HepG2 (cell line): ENCODE measurements at regions not wholly inside any gene's neighbourhood (a gene's known extent, or its start where the extent isn't known, plus 50 kb on each side); places are given as distances from the start of the nearest gene placed in this dataset.

Source experiments
- ATAC-seq: fragments of 200-7000 bp; cut with Tn5 transposase; 3 replicates; pipeline ENCODE4 v1.9.1; 2020; ENCODE audit warnings: mild to moderate bottlenecking, moderate library complexity
- BruUV-seq: library from RNA; stranded (reverse); fragments of 400-500 nt; replicated peaks from 2 replicates; lab custom pipeline; 2021; lab: Mats Ljungman, UMichigan
- CTCF ChIA-PET: fragments of 300-600 bp; formaldehyde crosslinking; extraction: SDS; loops from one replicate; lab custom pipeline; 2021; ENCODE audit warnings: low total read pairs, inconsistent platforms, low intra/inter-chr PET ratio; lab: Yijun Ruan, JAX
- POLR2A ChIA-PET: fragments of 350-600 bp; sonication (Branson Sonifier 250); formaldehyde crosslinking; loops from one replicate; lab custom pipeline; 2020; ENCODE audit warnings: antibody characterized with exemption, inconsistent platforms; lab: Yijun Ruan, JAX
- DNase-seq: peaks from one replicate; pipeline ENCODE4 v3.0.0-alpha.2; 2015; ENCODE audit warnings: low spot score
- FAIRE-seq: peaks from 3 replicates; lab custom pipeline; 2011; peaks lifted over from hg19 to GRCh38; lab: Jason Lieb, UNC
- H2AFZ ChIP-seq: one replicate; pipeline ENCODE4 v1.6.1; 2011; ENCODE audit warnings: low read length, inconsistent platforms
- H3K27ac ChIP-seq: fragments of 300-600 bp; 3 replicates; pipeline ENCODE4 v1.8.0; 2011; ENCODE audit warnings: mixed run types, mild to moderate bottlenecking, mixed read lengths, low read length, inconsistent platforms; ENCODE audit not compliant: insufficient read depth; ENCODE audit errors: extremely low read length
- H3K27me3 ChIP-seq, 2 experiments: fragments of 200-600 bp in 1 of 2; 2 replicates in 1 of 2; 3 replicates in 1 of 2; pipeline versions ENCODE4 v1.6.0 to v1.8.0; 2011; ENCODE audit warnings: low read length in 2 of 2, mild to moderate bottlenecking in 2 of 2, moderate library complexity in 2 of 2, inconsistent platforms in 1 of 2; ENCODE audit not compliant: insufficient read depth in 2 of 2, control insufficient read depth in 1 of 2
- H3K36me3 ChIP-seq, 2 experiments: fragments of 200-600 bp in 1 of 2; replicated peaks in 1 of 2; 2 replicates in 1 of 2; 3 replicates in 1 of 2; pipeline versions ENCODE4 v1.5.1 to v1.8.0; 2011; ENCODE audit warnings: low read length in 2 of 2, inconsistent platforms in 1 of 2; ENCODE audit not compliant: insufficient read depth in 2 of 2, control insufficient read depth in 1 of 2
- H3K4me1 ChIP-seq: 2 replicates; pipeline ENCODE4 v1.5.1; 2012; ENCODE audit warnings: low read length, inconsistent platforms; ENCODE audit not compliant: insufficient read depth
- H3K4me2 ChIP-seq: 2 replicates; pipeline ENCODE4 v1.6.0; 2011; ENCODE audit warnings: low read depth, low read length, inconsistent platforms
- H3K4me3 ChIP-seq, 3 experiments: fragments of 200-600 bp in 1 of 3; sonication (generic), shearing (Covaris generic) in 1 of 3; replicated peaks in 1 of 3; 2 replicates each; pipeline ENCODE4 v1.5.1; 2011 to 2016; ENCODE audit warnings: low read length in 3 of 3, inconsistent platforms in 2 of 3, low read depth in 2 of 3, mild to moderate bottlenecking in 2 of 3, control low read depth in 1 of 3, mixed read lengths in 1 of 3; ENCODE audit not compliant: insufficient read depth in 1 of 3
- H3K79me2 ChIP-seq: one replicate; pipeline ENCODE4 v1.6.1; 2011; ENCODE audit warnings: low read length, inconsistent platforms; ENCODE audit not compliant: insufficient read depth
- H3K9ac ChIP-seq: 2 replicates; pipeline ENCODE4 v1.6.0; 2011; ENCODE audit warnings: mild to moderate bottlenecking, low read depth, low read length, inconsistent platforms; ENCODE audit not compliant: insufficient read depth
- H3K9me3 ChIP-seq: 2 replicates; pipeline ENCODE4 v1.5.1; 2012; ENCODE audit warnings: mild to moderate bottlenecking, low read length
- H4K20me1 ChIP-seq: 2 replicates; pipeline ENCODE4 v1.6.0; 2011; ENCODE audit warnings: inconsistent platforms, mild to moderate bottlenecking, low read length, moderate library complexity; ENCODE audit not compliant: insufficient read depth
- CBX1 ChIP-seq: IDR thresholded peaks from one replicate; pipeline ENCODE4 v1.6.1; 2016; ENCODE audit warnings: antibody characterized with exemption, low read depth
- LCORL ChIP-seq, 2 experiments: fragments of 450-650 bp in 1 of 2; sonication (generic) in 1 of 2; formaldehyde crosslinking in 1 of 2; IDR thresholded peaks; 2 replicates each; pipeline versions ENCODE4 v1.5.0 to v1.6.1; 2017 to 2020; ENCODE audit warnings: antibody characterized with exemption in 1 of 2, missing genetic modification reagents in 1 of 2
- TBX3 ChIP-seq: fragments of 450-650 bp; IDR thresholded peaks from 2 replicates; pipeline ENCODE4 v1.6.1; 2017; ENCODE audit warnings: antibody characterized with exemption, mild to moderate bottlenecking, inconsistent platforms, borderline replicate concordance
- ZBTB7B ChIP-seq: sonication (generic); formaldehyde crosslinking; IDR thresholded peaks from 2 replicates; pipeline ENCODE4 v1.4.0; 2020; ENCODE audit warnings: missing genetic modification reagents
- ZFAT ChIP-seq: sonication (generic); formaldehyde crosslinking; conservative IDR thresholded peaks from 2 replicates; pipeline ENCODE4 v1.8.1; 2023; ENCODE audit warnings: missing genetic modification reagents, inconsistent platforms
- ZNF251 ChIP-seq: sonication (generic); formaldehyde crosslinking; IDR thresholded peaks from 2 replicates; pipeline ENCODE4 v1.9.0; 2021; ENCODE audit warnings: mild to moderate bottlenecking, missing genetic modification reagents
- ZNF34 ChIP-seq: sonication (generic); formaldehyde crosslinking; IDR thresholded peaks from 2 replicates; pipeline ENCODE4 v1.4.0; 2020; ENCODE audit warnings: mild to moderate bottlenecking, missing genetic modification reagents, borderline replicate concordance
- ZNF432 ChIP-seq: sonication (generic); formaldehyde crosslinking; IDR thresholded peaks from 2 replicates; pipeline ENCODE4 v1.5.0; 2020; ENCODE audit warnings: missing genetic modification reagents, mild to moderate bottlenecking, borderline replicate concordance
- ZNF629 ChIP-seq: sonication (generic); formaldehyde crosslinking; conservative IDR thresholded peaks from 2 replicates; pipeline ENCODE4 v1.5.0; 2020; ENCODE audit warnings: missing genetic modification reagents
- WGBS: methylation state at CpG from one replicate; pipeline ENCODE4 v1.1.6; 2017; ENCODE audit warnings: low lambda C conversion rate; 5-methylcytosine and 5-hydroxymethylcytosine counted together
- in situ Hi-C: cut with HindIII; loops from 2 replicates; pipeline ENCODE4 v1.10.0; 2017; ENCODE audit warnings: low pct_unique_long_range_greater_than_20kb; ENCODE audit not compliant: extremely low pct_ligation_motif_present
- intact Hi-C: fragments of 100-400 bp; cut with micrococcal nuclease; formaldehyde crosslinking; loops from one replicate; pipeline ENCODE4 v1.10.0; 2022; ENCODE audit not compliant: unreplicated experiment

DNA sequence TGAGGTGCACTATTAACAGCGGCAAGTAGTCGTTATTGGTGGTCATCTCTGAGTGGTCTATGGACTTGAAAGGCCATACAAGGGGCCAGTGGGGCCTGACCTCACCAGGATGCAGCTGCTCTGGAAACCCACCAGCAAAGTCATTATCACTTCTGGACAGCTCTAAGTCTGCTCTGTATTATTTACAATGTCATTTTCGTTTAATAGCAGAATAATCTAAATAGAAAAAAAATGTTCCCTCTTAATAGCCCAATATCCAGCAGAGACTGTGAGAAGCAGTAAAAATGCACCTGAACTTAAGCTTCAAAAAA is 85.0 kb upstream of the EED start:
- intact Hi-C loops, result no loop called here
- no peak overlapping the region for H3K27ac ChIP-seq
- no peak overlapping the region for H3K4me2 ChIP-seq
- H2AFZ ChIP-seq, result no peak overlapping the region
- H3K9ac ChIP-seq, result no peak overlapping the region
- TF ChIP-seq LCORL (IDR thresholded peaks at IDR 0.05) (no peak), LCORL (CRISPR knock-in tag; IDR thresholded peaks at IDR 0.05) (no peak), ZNF34 (CRISPR knock-in tag) (no peak), ZFAT (CRISPR knock-in tag) (no peak), ZNF251 (CRISPR knock-in tag) (no peak), ZNF432 (no peak)
- no peaks in the 10 kb centered on the region for H3K27me3 ChIP-seq
- 73% methylated on average over 2 of the region's 3 CpGs for WGBS
- no peaks in the 10 kb centered on the region for H3K36me3 ChIP-seq
- no peak for FAIRE-seq
- no peaks in the 10 kb centered on the region for H3K79me2 ChIP-seq
- no peaks in the 10 kb centered on the region for H4K20me1 ChIP-seq
- peaks cover 31% of the 10 kb centered on the region for H3K4me1 ChIP-seq
- H3K4me3 ChIP-seq, result no peak overlapping the region
- no peak for DNase-seq
- no peaks in the 10 kb centered on the region for H3K9me3 ChIP-seq
- in situ Hi-C loops, result no loop called here
- CTCF ChIA-PET, result no interaction called here
- ATAC-seq, result no peak
- no TSS peak for BruUV-seq
- POLR2A ChIA-PET, result no interaction called here

DNA sequence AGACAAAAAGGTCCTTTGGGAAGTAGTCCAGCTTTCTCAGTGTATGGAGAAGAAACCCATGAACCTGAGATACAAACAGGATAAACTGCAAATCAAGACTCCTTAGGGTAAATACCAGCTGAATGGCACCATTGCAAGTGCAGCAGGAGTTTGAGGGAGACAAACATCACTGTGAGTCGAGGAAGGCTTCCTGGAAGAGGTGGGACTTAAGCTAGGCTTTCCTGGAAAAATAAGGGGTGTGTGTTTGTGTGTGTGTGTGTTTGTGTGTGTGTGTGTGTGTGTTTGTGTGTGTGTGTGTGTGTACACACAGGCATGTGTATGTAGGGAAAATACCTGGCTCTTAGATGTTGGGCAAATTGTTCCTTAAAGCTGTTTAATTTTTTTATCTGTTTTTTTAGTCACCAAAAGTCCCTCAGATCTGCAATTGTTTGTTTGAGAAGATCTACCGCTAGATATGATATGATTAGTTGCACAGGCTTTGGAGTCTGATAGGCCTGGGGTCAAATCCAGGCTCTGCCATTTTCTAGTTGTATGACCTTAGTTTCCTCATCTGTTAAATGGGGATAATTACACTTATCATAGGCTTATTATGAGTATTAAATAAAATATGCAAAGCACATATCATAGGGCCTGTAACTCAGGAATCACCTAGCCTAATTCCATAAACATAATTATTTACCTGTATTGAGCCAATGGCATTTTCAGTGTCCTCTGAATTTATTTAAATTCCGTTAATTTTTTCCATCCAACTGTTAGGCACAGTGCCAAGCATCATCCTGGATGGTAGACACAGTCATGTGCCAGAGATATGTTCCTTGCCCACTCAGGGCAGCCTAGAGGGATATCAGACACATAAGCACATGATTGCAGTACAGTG is 85.6 kb upstream of the EED start:
- DNase-seq (no peak), ATAC-seq (no peak)
- no peaks in the 10 kb centered on the region for H3K9me3 ChIP-seq
- CTCF ChIA-PET, result no interaction called here
- no peak for TF ChIP-seq ZBTB7B (CRISPR knock-in tag)
- TF ChIP-seq ZNF629 (CRISPR knock-in tag), result peak; percentile 40; the same call in 1 of the 2 replicates
- no peak for TF ChIP-seq CBX1
- no peak for TF ChIP-seq TBX3
- TF ChIP-seq, all 625 proteins: peak for 1
- Histone ChIP-seq H3K36me3 (no peaks in the 10 kb centered on the region), H2AFZ (no peak overlapping the region), H3K27me3 (no peaks in the 10 kb centered on the region), H3K79me2 (no peaks in the 10 kb centered on the region), H3K4me2 (no peak overlapping the region), H3K27ac (no peak overlapping the region), H3K4me1 (peaks cover 31% of the 10 kb centered on the region), H3K4me3 (no peak overlapping the region), H3K9ac (no peak overlapping the region), H4K20me1 (no peaks in the 10 kb centered on the region)
- 17% methylated on average over 3 of the region's 3 CpGs for WGBS
- FAIRE-seq, result no peak
- intact Hi-C loops (no loop called here), in situ Hi-C loops (no loop called here)
- BruUV-seq, result no TSS peak
- POLR2A ChIA-PET, result no interaction called here
